ENCODE measurements at regions not wholly inside any gene's neighbourhood (a gene's known extent, or its start where the extent isn't known, plus 50 kb on each side); places are given as distances from the start of the nearest gene placed in this dataset.
"Not testable (repeated sequence)": the region's sequence is repeated elsewhere in the genome, so short reads cannot be mapped to it uniquely, and the experiment has no call there.

DNA sequence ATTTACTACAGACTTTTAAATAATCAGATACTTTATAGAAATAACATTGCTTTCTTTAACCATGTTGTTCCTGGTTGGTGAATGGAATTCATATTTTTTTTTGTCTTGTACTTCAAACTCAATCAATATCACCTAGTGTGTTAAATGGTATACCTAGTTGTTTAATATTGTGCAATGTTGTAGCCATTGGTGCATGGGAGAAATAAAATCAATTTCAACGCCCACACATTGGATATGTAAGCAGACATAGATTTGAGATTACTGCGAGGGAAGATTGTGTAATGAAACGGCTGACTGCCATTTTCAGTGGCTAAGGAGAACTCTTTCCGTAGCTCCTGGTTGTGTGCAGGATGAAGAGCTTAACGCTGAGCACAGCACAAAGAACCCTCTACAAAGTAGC lies 626.1 kb downstream of the TMEM182 start:
- DNase-seq: no peak

DNA sequence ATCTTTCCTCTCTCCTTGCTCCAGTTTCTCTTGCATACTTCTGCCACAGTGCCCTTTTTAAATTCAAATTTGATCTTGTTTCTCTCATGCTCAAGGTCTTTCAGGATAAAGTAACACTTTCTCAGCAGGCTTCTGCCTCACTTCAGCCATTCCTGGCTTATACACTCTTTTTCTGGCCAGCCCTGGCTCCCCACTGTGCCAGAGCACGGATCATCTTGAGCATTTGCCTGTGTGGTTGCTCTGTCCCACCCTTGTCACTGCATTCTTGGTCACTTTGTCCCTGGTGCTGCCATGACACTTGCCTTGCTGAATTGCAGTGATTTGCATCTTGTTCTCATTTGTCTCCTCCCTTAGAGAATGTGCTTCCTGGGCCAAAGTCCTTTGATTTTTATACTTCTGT lies 634.3 kb downstream of the TMEM182 start:
- DNase-seq: no peak

DNA sequence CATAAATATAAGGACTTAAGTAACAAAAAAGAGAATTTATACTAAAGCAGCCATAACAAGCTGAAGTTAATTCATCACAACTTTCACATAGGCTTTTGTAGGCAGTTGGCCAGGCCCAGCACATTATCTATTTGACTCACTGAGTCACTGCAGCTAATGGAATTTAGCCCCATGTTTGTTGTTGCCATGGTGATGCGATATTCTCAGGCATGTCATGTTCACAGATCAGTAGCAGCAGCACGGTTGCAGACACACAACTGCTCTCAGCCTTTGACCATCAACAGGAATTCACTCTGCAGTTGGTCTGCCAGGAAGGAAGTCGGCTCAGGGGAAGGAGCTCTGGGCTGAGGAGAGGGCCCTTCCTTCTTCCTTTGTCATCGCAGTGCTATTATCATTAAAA lies 639.8 kb downstream of the TMEM182 start:
- DNase-seq: peak in 1 of 3 experiments; percentile 7

DNA sequence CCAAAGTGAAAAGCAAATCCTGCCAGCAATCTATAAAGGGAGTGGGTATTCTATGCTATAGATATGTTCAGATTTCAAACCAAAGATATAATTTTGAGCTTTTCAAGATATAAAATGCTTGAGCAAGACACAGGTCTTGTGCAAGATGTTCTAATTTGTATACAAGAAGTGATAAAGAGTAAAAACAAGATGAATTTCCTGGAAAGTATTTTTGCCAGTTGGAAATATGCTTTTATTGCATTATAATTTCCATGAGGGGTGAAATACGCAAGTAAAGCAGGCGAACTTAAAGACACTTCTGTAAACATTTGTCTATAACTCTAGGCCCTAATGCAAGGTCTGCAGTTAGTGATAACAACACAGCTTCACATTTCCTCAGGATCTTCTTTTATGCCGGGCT lies 640.5 kb downstream of the TMEM182 start:
- no peak for DNase-seq

DNA sequence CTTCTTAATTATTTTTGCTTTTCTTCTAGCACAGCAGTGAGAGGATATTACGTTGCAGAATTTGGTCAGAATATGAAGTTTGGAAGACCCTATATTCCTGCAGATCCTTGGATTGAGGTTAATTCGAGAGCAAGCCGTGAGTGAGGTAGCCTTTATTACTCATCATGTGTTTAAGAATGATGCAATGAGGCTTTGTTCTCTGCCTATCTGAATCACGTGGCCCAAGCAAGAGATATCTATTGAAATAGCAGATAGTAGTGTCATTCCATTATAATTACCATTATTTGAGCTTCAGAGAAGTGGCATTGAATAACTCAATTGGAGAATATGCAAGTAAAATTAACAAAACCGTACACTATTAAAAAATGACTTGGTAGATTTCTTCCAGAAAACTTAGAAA lies 641.1 kb downstream of the TMEM182 start:
- no peak for DNase-seq

DNA sequence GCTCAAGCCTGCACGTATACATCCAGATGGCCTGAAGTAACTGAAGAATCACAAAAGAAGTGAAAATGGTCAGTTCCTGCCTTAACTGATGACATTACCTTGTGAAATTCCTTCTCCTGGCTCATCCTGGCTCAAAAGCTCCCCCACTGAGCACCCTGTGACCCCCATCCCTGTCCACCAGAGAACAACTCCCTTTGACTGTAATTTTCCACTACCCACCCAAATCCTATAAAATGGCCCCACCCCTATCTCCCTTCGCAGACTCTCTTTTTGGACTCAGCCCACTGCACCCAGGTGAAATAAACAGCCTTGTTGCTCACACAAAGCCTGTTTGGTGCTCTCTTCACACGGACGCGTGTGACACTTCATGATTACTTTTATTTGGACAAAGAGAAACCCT lies 641.6 kb downstream of the TMEM182 start:
- DNase-seq: not testable (repeated sequence)

DNA sequence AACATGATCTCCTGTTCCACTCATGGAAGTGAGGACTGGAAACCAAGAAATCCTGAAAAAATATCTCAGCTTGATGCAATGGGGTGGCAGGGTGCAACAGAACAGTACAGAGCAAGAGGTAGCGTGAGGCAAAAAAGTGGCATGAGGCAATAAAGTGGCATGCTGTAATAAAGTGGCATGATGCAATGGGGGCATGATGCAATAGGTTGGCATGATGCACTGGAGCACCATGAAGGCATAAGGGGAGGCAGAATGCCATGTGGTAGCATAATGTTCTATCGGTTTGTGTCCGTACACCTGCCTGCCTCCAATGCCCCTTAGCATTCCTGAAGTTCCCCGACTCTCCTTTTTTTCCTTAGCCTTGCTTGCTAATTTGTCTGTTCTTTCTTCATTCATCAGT lies 648.4 kb downstream of the TMEM182 start:
- DNase-seq: no peak

DNA sequence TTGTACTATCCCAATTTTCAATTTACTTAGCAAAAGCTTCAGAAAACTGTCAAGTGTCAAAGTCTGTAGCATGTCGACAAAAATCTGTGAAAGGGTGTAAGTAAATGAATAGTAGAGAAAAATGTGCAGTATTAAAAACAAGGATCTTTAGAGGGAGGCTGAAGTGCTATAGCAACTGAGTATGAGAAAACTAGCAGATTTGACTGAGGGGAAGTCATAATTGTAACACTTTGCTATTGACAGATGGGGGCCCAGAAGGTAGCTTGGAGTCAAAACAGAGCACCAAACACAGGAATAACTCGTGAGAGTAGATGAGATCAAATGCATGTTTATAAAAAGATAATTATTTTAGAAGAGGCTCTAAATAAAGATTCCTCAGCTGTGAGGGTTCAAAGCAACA lies 657.7 kb downstream of the TMEM182 start:
- no peak for DNase-seq

DNA sequence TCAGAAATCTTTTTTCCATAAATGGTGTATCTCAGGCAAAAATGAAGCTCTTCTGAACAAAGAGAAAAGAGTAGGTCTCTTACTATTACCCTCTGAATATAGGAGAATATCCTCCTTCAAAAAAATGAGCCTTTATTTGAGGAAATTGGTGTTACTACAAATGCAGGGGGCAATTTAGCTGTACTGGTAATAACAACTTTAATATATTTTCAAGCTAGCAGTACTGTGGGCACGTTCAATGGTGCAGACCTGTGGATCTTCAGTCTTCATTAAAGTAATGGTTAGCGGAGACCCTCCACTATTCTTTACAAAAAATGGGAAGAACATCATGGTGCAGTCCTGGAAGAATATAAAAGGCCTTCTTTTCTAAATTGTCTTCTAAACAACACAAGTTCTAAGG lies 661.3 kb downstream of the TMEM182 start:
- no peak for DNase-seq

DNA sequence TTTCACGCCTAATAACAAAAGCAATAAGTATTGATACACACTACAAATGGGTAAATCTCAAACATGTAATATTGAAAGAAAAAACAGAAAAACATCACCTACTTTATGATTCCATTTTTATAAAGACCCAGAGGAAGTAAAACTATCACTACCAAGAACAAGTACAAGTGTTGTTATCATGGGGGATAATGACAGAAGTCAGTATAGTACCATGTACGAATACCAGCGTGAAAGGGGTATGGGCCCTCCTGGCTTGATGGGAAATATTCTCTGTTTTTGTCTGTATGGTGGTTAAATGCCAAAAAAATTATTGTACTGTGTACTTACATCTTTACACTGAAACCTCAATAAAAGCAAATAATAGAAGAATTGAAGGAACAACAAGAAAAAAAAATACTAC lies 665.7 kb downstream of the TMEM182 start:
- DNase-seq: no peak

DNA sequence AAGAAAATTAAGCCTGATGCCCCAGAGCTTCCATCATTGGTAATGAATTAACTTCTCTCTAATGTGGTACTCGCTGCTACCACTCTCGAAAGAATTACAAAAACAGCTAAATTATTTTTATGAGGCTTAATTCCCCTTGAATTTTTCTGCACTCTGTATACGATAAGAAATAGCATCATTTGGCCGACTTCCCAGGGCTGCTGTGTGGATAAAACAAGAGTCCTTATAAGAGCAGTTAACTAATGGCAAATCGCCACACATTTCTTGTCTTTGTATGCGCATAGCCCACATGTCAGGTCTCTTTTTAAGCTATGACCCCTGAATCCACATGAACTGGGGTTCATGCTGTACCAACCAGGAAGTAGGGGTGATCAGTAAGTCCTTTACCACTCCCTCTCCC lies 668.4 kb downstream of the TMEM182 start:
- DNase-seq: no peak

DNA sequence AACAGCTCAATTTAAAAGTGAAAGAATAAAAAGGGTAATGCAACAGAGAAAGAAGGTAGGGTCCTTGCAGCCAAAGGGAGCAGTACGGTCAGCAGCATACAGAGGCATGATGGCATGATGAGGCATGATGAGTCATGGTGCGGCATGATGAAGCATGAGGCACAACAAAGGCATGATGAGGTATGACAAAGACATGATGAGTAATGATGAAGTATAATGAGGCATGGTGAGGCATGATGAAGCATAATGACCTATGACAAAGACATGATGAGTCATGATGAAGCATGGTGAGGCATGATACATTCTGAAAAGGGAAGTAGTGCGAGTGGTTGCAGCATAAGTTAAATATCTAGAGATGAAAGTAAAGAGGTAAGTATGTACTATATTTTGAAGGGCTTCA lies 673.2 kb downstream of the TMEM182 start:
- no peak for DNase-seq

DNA sequence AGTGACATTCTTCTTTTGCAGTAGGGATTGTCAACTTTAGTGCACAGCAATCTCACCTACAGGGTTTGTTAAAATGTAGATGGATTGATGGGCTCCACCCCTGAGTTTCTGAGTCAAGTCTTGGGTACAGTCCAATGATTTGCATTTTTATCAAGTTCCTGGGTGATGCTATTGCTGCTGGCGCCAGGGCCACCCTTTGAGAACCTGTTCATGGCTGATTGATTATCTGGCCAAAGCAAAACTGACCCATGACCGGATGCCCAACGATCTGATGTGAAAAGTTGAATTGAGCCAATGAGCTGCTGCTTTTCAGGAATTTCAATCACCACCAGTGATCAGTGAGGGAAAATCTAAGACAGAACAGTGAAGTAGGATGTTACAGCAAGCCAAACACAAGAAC lies 675.3 kb downstream of the TMEM182 start:
- DNase-seq: no peak

DNA sequence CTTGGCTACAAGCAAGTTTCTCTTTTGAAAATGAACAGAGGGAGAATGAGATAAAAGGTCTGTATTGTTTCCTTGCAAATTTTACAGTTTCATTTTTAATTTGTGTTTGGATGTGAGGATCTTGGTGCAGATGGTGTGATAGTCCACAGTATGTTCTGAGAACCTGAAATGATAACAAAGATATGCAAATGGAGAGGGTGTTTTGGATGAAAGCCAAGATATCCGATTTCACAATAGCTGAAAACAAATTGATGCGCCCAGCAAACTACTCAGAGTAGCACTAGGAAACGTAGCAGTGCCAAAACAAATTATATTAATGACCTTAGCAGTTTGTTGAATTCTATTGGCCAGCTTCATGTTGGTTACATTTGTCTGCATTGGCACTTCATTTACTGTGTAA lies 683.5 kb downstream of the TMEM182 start:
- peak in 1 of 3 experiments; percentile 36 for DNase-seq

DNA sequence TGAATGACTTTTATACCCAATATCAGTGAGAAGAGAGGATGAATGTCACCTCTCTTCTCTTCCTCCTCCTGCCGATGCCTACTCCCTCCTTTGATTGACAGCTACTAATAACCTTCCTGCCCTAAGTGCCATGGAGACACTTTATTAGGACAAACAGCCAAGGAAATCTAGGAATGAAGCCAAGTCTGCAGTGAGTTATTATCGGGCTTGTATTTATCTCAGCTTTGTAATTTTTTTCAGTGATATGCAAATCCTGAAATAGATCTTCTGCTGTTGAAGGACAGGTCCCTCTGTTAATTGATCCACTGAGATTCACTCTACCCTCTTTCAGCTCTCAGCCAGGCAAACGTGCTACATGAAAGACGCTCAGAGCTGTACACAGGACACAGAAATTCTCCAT lies 686.7 kb downstream of the TMEM182 start:
- peak in 2 of 3 experiments; percentile 3 to 63 for DNase-seq

DNA sequence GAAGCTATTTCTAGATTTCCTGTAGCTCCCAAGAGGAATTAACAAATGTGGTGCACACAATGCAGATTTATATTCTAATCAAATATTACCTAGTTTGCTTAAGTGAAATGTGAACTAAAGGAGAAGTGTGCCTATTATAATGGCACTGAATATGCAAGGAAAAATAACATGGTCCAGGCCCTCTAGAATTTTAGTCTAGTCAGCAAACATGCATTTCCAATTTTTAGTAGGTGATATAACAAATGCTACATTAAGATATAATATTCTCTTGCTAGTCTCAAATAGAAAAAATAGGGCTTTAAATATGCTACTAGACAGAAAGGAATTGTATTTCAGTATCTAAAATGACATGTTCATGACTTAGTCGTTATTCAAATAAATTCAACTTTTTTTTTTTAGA lies 689.5 kb downstream of the TMEM182 start:
- no peak for DNase-seq

DNA sequence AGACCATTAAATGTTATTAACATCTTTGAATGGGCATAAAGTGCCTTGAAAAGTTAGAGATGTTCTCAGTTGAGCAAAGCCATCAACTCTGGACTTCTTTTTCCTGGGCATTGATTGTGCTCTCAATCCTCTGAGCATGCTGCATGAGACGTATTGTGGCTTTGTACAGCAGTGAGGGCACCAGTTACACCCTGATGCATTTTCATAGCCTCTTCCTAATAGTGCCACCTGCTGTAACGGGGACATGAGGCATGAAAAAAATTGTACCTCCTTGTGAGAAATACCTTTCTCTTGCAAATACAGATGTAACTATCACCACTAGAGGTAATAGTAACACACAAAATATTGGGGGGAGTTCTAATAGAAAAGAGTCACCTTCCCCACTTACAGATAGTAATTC lies 697.5 kb downstream of the TMEM182 start:
- peak in 1 of 3 experiments; percentile 13 for DNase-seq

DNA sequence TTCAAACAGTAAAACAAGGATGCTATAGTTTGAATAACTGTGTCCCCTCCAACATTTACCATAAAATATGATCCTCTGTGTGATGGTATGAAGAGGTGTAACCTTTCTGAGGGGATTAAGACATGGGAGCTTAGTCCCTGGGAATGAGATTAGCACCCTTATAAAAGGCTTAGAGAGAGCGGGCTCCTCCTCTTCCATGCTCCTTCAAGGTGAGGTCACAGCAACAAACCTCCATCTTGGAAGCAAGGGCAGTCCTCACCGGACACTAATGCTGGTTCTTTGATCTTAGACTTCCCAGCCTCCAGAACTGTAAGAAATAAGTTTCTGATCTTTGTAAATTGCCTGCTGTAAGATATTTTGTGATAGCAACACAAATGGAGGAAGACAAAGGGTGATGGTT lies 700.3 kb downstream of the TMEM182 start:
- no peak for DNase-seq

DNA sequence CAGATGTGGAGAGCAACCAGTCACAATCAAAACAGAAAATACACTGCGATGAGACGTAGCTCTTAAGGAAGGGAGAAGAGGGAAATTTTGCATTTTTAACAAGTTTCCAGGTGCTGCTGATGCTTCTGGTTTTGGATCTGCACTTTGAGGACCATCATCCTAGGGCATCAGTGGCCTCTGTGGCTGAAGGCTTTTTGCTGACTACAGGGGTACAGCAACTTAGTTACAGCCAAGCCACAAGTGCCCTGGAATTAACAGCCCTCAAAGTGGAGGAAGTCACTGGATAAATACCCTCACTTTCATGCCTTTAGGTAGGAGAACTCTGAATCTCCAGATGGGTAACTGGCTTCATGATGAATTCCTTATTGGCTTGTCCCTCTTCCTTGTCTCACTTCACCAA lies 700.9 kb downstream of the TMEM182 start:
- no peak for DNase-seq

DNA sequence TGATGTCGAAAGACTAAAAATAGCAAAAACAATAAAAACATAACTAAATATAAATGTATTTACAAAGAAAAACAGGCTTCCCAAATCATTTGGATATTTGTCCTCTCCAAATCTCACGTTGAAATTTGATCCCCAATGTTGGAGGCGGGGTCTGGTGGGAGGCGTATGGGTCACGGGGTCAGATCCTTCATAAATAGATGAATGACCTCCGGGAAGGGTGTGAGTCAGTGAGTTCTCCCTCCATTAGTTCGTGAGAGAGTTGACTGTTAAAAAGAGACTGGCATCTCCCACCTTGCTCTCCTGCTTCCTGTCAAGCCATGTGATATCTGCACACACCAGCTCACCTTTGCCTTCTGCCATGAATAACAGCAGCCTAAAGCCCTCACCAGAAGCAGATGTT lies 703.0 kb downstream of the TMEM182 start:
- DNase-seq: no peak

DNA sequence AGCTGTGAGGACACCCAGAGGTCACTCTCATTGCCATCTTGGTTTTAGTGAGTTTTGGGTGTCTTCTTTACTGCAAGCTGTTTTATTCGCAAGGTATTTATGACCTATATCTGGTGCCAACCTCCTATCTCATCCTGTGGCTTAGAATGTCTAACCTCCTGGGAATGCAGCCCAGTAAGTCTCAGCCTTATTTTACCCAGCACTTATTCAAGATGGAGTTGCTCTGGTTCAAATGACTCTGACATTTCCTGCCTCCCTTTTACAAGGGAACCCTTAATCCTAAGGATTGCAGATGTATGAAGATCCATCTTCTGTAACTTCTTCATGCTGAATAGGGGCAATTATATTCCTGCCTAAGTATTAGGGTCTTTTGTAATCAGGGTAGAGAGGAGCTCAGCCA lies 708.0 kb downstream of the TMEM182 start:
- no peak for DNase-seq

DNA sequence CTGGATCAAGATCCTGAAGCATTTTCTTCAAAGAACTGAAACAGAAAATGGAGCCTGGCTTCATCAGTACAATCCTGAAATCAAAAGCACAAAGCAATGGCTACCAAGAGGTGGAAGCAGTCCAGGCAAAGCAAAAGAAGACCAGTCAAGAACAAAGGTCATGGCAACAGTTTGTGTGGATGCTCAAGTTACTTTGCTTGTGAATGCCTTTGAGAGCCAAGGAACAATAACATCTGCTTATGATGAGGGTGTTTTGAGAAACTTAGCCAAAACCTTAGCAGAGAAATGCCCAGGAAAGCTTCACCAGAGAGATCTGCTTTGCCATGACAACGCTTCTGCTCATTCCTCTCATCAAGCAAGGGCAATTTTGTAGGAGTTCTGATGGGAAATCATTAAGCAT lies 723.1 kb downstream of the TMEM182 start:
- no peak for DNase-seq

DNA sequence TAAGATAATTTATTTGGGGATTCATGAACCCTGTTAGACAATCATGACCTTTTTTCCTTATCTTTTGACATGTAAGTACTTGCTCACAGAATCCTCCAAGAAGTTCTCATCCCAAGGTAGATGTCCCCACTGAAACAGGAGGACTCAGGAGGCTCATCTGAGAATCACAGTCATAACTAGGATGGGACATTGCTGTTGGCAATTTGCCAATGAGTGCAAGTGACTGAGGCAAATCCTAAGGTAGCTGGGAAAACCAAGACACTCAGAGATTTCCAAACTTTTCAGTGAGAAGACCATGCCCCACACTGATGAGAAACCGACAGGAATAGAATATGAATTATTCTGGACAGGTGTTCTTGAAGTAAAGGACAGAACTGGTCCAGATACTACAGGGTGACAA lies 735.0 kb downstream of the TMEM182 start:
- no peak for DNase-seq

DNA sequence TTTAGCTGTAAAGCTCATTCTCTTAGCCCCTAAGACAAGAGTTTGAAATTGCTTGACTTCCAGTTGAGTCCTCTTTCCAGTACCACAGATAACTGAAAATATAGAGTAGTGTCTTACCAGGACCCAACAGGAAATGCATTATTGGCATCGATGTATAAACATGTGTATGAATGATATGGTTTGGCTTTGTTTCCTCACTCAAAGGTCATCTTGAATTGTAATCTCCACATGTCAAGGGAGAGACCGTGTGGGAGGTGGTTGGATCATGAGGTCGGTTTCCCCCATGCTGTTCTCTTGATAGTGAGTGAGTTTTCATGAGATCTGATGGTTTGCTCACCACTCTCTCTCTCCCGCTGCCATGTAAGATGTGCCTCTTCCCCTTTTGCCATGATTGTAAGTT lies 745.0 kb downstream of the TMEM182 start:
- DNase-seq: no peak

DNA sequence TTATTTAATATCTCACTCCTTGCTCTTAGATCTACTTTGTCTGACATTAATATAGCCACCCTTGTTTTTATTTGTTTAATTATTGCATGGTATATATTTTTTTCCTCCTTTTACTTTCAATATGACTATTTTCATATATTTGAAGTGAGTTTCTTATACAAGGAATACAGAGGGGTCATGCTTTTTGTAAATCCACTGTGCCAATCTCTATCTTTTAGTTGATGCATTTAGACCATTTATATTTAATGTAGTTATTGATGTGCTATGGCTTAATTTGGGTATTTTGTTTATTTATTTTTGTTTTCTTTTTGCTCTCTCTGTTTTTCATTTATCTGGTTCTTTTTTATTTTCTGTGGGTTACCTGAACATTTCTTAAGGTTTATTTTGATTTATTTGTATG lies 750.6 kb downstream of the TMEM182 start:
- no peak for DNase-seq

DNA sequence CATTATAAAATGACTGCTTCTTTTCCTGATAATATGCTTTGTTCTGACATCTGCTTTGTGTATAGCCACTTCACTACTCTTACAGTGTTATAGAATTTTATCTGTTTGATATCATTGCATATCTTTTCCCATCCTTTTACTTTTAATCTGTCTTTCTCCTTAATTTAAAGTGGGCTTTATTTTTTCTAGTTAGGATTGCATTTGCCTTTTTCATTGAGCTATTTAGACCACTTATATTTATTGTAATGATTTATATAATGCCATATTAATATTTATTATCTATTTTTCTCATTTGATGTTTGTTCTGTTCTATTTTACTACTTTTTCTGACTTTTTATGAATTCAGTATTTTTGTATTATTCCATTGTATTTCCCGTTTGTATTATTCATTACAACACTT lies 758.7 kb downstream of the TMEM182 start:
- no peak for DNase-seq
